GM21723 (cell line): ENCODE measurements at regions not wholly inside any gene's neighbourhood (a gene's known extent, or its start where the extent isn't known, plus 50 kb on each side); places are given as distances from the start of the nearest gene placed in this dataset.
"Not testable (repeated sequence)": the region's sequence is repeated elsewhere in the genome, so short reads cannot be mapped to it uniquely, and the experiment has no call there.

ENCODE experiments used
- ATAC-seq: cut with Tn5 transposase; IDR thresholded peaks from one replicate; pipeline ENCODE4 v1.9.1; 2021; ENCODE audit warnings: mild to moderate bottlenecking, moderate library complexity; ENCODE audit not compliant: unreplicated experiment

DNA sequence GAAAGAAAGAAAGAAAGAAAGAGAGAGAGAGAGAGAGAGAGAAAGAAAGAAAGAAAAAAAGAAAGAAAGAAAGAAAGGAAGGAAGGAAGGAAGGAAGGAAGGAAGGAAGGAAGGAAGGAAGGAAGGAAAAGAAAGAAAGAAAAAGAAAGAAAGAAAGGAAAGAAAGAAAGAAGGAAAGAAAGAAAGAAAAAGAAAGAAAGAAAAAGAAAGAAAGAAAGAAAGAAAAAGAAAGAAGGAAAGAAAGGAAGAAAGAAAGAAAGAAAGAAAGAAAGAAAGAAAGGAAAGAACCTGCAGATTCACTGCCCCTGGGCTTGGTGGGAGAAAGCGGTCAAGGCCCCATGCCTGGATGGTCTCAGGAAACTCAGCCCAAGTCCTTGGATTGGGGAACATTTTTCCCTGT is 1426.2 kb downstream of the BRD1 start:
- ATAC-seq, result not testable (repeated sequence)

DNA sequence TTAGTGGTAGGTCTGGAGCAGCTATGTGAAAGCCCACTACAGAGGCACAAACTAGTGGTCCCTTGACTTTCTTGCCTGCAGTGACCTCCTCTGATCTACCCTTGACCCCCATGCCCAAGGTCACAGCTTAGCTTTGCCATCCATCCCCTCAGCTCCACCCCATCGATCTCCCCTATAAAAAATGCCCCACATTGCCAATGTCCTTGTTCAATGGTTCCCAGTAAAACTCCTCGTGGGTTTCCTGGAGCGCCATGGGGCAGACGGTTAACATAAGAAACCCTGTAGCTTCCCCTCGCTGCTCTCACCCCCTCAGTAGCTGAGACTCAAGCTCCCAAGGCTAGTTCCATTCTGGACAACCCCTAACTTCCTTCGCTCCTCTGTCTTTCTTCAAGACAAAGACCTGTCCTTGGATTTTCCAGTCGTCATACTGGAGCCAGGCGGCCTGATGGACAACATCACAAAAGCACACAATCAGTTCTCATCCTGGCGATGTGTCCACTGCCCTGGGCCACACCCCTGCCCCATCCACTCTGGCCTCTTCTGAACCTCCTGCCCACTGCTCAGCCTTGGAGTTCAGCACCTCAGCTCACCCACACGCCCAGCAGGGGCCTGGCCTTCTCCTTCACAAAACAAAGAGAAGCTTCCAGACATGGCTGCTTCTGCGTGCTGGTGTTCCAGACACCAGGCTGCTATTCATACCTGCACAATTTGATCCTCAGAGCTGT is 1429.3 kb downstream of the BRD1 start:
- ATAC-seq, result no peak

DNA sequence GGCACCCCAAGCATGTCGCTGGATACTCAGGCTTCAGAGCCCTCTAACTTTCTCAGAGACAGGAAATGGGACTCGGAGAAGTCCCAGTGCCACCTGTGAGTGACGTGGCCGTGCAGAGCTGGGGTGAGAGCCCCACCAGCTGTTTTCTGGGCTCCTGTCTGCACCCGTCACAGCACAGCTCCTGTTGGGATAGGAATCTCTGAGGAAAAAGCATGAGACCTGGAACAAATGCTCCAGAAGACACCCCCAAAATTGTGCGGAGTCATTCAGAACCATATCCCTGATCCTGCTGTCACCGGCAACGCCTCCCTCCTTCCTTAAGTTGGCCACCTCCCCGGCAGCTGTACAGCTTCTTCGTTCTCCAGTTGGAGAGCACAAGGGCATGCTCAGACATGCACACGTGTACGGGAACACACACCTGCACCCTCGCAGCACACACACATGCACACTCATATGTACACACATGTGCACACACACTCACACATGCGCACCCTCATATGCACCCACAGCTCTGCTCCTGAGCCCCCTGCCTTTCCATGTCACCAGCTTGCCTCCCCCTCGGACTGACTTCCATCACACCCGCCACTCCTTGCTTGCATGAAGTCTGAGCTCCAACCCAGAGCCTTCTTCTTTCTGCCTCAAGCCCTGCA is 1430.0 kb downstream of the BRD1 start:
- no peak for ATAC-seq

DNA sequence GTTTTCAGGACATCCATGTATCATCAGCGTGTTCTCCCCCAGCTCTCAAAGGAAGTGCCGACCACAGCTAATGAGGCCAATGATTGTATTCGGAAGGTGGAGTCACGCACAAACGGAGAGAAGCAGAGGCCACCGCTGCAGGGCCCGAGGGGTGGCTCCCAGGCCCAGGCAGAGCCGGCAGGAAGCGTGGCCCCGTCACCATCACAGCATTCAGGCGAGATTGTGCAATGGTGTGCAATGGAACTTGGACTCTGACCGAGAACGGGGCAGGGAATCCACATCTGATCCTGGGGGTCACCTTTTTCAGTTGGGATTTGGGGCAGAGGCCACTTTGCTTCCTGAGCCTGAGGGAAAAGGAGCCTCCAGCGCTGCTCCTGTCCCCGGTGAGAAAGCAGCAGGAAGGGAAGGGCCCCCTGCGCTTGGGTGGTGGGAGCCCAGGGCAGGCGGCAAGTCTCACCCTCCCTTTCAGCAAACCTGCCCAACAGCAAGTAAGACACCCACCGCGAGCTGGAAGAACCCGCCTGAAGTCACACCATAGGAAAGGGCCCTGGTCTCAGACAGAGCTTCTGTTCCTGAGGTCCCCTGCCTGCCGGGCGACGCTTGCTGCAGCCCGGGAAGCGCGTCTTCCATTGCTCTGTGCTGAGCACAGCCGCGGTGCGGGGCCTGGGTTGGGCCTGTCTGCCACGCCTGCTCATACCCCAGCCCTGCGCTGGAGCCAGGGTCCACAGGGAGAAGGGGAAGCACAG is 1430.7 kb downstream of the BRD1 start:
- no peak for ATAC-seq

DNA sequence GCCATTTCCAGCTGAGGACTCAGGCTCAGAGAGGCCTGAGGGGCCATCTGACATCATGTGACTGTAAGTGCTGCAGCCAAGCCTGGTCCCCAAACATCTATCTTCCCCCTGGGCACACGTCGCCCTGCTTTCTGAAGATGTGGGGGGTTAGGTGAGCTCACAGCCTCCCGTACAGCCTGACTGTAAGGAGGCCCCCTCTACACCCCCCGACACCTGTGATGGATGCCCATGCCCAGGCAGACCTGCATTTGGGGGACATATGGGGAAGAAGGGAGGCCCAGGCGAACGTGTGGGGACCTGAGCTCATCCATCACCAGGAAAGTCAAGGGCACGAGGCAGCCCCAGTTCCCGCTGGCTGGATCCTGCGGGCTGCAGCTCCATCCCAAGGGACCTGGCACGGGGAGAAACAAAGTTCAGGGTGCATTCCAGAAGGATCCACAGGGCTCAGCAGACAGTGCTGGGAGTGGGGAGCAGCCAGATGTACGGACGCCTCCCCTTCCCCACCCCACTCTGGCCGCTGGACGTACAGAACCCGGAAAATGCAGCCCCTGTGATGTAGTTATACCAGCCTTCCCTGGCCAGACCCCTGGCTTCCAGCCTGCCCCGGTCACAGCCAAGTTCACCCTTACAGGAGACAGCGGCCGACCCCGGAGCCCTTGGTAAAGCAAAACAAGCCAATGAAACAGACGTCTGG is 1431.4 kb downstream of the BRD1 start:
- ATAC-seq, result no peak

DNA sequence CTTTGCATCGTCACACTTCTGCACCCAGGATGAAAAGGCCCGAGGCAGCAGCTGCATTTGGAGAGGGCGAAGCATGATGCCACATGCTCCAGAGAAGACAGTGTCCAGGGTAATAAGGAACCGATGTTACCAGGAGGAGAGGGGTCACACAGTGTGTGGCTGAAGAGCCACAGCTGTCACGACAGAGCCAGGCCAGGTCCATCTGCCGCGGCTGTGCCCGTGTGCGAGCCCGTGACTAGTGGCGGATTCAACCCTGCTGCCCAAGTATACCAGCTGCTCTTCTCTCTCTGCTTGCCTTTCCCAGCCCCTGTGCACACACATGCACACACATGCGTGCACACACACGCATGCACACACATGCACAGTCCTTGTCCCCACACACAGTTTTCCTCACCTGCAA is 1432.5 kb downstream of the BRD1 start:
- no peak for ATAC-seq

DNA sequence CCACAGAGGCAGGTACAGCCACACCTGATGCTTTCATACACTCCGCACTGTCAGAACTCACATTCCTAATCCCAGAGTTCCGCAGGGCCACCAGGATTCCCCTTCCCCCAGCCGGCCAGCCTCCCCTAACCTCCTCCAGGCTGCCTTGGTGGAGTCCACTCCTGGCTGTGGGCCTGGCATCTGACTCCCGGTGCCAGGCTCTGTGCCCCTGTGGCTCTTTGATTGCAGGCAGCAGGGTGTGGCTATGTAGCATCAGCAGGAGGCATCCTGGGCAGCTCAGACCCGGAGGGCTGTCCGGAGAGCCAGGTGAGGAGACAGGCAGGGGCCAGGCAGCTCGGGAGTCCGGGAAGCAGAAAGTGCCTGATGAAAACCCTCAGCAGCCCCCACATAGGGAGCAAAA is 1432.9 kb downstream of the BRD1 start:
- no peak for ATAC-seq

DNA sequence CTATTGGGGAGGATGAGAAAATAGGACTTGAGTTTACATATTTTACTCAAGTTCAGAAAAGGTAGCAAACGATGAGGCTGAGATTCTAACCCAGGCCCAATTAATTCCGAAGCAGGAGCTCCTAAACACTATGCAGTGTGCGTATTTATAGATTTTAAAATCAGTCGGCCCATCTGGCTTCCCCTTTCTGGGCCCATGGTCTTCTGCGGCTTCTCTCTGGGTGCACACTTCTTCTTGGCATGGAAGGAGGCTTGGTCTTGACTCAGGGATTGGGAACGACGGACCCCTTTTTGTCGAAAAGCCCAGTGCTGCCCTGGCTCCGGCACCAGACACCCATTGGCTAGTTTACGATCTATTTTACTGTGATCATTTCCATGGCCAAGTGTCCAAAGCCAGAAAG is 1433.8 kb downstream of the BRD1 start:
- ATAC-seq, result no peak

DNA sequence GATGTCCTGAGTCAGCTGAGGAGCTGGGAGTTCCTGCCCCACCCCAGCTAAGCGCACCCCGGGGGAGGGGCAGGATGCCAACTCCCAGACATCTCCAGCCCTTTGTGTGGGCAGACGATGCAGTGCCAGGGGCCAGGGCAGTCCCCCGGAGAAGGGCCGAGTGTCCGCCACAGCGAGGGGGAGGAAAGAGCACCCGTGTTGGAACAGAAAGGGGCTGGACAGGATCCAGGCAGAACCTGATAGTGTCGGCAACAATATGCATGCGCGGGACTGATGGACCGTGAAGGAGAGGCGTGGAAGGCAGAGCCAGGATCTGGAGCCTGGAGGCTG is 1434.7 kb downstream of the BRD1 start:
- no peak for ATAC-seq

DNA sequence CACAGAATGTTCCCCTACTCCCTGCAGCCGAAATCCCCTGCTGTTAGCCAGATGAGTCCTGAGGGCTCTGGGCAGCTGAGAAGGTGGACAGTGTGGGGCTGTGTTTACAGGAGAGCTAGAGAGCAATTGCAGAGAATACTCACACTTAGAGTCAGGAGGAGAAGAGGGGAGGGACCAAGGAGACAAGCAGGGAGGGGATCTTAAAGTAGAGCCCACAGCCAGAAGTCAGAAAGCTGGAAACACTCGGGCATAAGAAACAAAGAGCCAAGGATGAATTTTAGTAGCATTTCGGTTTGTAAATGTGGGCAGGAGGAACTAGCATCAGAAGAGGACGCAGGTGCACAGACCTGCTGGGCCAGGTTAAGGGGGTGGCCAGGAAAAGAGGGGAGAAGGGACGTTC is 1435.9 kb downstream of the BRD1 start:
- ATAC-seq, result no peak

DNA sequence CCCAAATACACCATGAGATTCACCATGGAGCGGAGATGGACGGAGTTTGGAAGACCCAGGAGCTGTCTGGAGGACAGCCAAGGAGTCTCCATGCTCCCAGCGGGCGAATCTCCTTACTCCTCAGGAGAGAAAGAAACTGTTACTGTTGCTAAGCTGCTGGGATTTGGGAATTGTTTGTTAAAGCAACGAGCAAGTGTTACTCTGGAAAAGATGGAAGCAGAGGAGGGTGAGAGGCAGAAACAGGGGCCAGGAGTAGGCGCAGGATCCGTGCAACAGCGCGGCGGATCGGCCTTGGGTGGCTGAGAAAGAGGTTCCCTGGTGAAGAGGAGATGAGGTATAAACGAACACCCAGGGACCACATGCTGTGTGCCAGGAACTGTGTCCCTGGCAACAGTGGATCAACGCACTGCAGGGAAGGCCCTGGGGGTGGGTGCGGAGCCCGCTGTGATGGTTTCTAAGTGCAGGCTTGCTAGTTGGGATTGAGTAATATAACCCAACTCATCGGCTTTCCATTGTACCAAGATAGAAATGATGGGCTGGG is 1436.4 kb downstream of the BRD1 start:
- no peak for ATAC-seq

DNA sequence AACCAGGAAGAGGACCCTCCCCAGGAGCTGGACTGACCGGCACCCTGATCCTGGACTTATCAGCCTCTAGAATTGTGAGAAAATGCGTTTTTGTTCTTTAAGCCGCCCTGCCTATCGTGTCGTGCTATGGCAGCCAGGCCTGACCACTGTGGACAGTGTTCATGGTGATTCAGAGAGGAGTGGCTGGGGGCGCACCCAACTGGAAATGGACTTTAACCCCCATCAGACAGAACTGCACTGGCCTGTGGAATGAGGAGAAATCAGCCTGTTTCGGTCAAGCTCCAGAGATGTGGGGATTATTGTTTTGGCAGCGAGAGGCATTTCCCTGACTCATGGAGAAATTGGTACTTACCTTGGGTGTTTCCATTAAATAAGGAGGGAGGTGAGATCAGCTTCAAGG is 1437.8 kb downstream of the BRD1 start:
- ATAC-seq, result no peak

DNA sequence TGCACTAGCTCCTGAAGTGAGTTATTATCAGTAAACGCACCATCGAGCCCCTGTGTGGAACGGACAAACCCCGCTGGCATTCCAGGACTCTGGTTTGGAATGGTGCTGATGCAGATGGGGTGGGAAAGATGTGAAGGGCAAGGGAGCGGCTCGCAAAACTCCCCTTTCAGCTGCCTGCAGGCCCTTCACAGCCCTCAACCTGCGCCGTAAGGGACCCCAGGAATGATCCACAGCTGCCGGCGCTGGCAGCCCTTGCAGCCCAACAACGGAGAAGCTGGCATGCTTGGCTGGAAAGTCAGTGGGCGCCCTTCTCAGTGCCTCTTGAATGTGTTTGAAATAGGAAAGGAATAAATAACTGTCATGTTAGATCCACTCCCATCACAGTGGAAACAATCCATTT is 1445.5 kb downstream of the BRD1 start:
- no peak for ATAC-seq

DNA sequence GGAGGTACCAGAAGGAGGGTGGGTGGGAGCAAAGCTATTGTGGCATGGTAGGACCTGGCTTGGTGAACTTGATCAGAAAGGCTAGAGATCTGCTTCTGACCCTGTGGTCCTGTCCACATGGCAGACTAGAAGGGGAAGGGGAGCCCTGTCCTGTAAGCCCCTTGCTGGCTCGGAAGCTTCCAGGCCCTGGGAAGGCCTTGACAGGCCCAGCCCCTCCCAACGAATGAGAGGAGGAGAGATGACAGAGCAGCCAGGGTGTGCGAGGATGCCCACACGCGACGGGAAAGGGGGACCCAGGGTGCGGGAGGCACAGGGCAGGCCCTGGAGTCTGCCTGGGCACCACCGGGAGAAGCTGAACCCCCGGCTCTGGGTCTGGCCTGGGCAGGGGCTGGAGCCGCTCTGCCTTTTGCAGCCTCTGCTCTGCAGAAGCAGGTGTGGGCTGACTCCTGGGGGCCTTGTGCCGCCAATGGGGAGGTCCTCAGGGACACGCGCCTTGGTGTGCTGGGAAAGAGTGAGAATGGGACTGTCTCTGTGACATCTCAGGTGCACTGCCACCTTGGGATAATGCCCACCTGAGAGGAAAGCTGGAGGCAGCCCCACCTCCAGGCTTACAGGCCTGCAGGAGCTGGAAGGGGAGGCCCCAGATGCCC is 1447.5 kb downstream of the BRD1 start:
- no peak for ATAC-seq

DNA sequence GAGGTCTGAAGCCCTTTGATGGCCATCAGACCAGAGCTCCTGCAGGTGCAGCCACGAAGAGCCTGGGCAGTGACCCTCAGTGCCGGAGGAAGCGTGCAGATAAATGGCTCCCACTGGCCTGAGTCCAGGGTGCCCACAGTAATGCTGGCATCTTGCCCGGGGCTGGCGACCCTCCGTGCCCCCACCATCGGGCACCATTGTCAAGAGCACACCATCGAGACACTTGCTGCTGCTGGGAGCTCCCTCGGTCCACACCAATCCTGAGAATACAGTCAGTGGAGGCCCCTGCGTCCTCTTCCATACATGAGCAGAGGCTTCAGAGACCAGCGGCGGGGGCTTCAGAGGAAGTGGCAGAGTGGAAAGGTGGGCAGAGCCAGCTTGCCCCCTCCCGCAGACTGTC is 1448.3 kb downstream of the BRD1 start:
- no peak for ATAC-seq

DNA sequence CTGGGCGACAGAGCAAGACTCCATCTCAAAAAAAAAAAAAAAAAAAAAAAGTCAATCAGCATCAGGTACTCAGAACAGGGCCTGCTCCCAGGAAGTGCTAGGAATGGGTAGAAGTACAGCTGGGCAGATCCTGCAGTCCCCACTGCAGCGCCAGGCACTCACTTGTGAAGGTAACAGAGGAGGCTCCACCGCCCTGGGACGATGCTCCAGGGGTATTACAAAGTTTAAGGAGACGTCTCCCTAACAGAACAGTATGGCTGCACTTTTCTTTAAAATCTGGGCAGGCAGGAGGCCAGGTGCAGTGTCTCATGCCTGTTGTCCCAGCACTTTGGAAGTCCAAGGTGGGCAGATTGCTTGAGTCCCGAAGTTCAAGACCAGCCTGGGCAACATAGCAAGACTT is 1449.0 kb downstream of the BRD1 start:
- no peak for ATAC-seq

DNA sequence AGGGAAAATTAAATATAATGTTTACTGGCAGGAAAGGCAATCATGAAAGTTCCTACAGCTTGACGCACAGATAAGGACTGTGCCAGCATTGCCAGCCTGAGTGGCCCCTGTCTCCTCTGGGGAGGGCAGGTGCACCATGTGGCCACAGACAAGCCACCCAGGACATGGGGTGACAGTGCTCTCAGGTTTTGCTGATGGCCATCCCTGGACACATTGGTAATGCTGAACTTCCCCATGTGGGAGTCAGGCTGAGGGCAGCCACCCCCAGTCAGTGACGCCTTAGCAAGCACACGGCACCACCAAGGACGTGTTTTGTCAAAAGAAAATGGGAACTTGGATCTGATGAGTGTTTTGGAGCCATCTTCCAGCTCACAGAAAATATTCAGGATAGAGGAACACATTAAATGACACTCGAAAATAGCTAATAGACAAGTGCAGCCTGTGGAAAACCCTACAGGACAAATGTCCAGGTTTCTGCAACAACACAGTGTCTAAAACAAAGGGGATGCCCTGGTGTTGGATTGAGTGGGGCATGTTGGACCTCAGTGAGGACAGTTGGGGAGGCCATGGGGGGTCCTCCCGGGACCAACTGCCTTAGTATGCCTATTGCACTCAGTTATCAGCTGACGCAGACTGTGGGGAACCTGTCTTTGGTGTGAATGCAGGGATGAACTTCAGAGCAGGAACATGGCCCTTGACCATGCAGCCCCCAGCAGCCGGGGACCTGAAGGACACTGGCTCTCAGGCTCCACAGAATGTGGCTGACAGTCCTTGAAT is 1450.5 kb downstream of the BRD1 start:
- ATAC-seq, result no peak

DNA sequence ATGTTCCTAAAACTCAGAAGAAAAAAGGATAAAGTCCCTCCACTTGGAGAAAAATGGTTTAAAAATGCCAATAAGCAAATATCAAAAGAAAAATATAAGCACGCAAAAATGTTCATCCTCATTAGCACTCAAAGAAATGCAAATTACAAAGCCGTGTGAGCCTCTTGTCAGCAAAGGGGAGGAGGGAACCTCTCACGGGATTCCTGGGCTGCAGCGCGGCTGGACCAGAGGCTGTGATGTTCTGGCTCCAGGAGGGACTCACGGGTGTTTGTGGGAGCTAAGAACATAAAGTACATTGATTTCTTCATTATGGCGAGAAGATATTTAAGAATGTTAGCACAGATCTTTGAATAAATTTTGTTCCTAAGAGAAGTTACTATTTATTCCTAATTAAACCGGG is 1451.2 kb downstream of the BRD1 start:
- ATAC-seq, result no peak

DNA sequence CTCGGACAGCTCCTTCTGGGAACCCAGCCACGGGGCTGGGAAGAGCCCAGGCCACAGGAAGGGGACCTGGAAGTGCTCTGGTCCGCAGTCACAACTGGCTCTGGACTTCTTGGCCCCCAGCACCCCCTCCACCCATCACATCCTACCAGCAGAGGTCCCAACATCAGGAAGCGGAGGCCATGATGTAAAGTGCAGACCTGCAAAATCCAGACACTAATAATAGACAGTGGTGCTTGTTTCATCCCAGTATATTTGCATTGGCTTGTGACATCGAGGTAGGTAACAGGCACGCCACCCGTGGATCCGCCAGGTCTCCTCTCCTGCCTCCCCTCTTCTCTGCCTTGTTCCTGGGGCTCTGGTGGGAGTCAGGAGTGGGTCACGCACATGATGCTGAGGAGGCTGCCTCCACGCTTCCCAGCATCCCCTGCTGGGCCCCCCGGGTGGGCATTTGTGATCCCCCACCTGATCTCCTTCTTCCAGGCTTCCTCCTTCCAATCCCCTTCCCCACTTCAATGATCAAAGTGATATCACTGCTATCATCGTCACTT is 1454.0 kb downstream of the BRD1 start:
- ATAC-seq, result no peak

DNA sequence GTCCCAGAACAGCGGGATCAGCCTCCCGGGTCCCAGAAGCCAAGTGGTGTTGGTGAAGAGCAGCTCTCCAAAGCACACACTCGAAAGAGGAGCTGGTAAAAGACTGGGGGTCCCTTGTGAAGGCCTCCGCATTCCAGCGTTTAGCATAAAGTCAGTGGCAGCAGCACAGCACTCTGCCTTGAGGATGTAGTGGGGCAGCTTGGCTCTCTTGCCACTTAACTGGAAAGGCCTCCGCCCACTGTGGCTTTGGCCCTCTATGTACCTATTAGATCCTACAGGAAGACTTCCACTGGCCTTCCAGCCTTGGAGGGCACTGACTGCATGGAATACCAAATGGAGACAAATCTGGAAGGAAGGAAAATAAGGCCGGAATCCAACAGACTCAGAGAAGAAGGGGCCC is 1455.3 kb downstream of the BRD1 start:
- no peak for ATAC-seq
